GM12875 (cell line): ENCODE measurements at regions not wholly inside any gene's neighbourhood (a gene's known extent, or its start where the extent isn't known, plus 50 kb on each side); places are given as distances from the start of the nearest gene placed in this dataset.

Experiments used
- H3K4me3 ChIP-seq: one replicate; pipeline ENCODE4 v1.5.1; 2011; ENCODE audit warnings: low read depth, low read length, control low read depth
- TF ChIP-seq, protein P1 (sequence below): IDR thresholded peaks from 2 replicates; pipeline ENCODE4 v1.5.1; 2011; ENCODE audit warnings: low read depth, mild to moderate bottlenecking, control low read depth, inconsistent platforms, low read length, moderate library complexity, borderline replicate concordance; ENCODE audit not compliant: insufficient read depth

DNA sequence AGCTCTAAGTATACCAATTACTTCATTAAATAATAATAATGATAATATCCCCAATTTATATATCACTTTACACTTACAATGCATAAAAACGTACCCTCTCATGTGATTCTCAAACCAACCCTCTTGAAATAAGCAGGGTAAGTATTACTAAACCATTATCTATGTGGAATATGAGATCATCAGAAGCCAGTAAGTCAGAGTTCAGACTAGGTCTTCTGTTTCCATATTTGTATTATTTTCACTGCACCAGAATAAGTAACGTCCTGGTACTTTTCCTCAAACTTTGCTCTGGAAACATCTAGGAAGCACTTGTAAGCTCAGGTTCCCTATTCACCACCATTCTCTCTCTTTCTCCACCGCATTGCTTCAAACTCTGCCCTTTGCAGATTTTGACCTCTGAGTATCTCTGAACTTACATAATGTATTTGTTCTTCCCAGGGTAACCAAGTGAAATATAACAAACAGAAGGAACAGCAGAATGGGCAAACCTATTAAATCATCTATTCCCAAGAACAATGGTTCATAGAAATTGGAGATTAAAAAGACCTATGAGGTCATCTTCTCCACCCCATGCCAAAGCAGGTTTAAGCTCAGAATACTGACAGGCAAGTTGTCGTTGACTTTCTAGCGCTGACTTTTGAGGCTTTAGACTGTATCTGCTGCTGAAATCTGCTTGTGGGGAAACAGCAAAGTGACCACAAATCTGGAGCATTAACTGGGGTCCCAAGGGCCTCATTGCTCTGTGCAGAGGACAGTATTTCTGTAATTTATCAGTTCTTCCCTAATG is 161.3 kb upstream of the FAR2 start:
- no peak overlapping the region for H3K4me3 ChIP-seq
- TF ChIP-seq, protein P1, sequence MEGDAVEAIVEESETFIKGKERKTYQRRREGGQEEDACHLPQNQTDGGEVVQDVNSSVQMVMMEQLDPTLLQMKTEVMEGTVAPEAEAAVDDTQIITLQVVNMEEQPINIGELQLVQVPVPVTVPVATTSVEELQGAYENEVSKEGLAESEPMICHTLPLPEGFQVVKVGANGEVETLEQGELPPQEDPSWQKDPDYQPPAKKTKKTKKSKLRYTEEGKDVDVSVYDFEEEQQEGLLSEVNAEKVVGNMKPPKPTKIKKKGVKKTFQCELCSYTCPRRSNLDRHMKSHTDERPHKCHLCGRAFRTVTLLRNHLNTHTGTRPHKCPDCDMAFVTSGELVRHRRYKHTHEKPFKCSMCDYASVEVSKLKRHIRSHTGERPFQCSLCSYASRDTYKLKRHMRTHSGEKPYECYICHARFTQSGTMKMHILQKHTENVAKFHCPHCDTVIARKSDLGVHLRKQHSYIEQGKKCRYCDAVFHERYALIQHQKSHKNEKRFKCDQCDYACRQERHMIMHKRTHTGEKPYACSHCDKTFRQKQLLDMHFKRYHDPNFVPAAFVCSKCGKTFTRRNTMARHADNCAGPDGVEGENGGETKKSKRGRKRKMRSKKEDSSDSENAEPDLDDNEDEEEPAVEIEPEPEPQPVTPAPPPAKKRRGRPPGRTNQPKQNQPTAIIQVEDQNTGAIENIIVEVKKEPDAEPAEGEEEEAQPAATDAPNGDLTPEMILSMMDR: no peak

DNA sequence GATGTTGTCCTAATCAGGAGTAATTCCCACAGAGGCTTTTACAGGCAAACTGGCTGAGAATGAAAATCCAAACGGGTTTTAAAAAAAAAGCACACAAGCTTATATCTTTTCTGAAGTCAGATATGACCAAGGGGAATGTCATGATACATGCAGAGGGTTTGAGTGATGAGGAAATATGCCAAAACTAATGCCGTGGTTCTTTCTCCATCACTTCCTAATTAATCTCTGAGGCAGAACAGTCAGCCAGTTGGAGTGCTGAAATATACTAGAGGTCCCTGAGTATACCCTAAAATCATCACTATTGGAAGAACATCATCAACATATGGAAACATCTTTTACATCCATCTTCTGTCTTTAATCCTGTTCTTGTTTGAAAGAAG is 160.8 kb upstream of the FAR2 start:
- TF ChIP-seq, protein P1: no peak
- no peak overlapping the region for H3K4me3 ChIP-seq

DNA sequence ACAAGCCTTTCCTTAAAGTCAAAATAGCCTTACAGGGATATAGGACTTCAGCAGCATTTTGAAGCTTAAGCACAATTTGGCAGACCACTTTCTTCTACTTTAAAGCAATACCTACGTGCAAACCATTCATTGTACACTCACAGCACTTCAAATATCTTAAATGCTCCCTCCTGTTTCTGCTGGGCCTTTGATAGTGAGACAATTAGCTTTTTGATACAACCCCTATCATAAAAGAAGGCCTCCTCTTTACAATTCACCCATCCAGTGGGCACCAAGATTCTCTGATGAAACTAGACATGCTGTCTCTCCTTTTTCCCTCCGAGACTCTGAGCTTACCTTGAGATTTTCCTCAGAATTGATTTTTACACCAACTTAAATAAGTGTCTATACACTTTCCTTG is 157.5 kb upstream of the FAR2 start:
- H3K4me3 ChIP-seq: no peak overlapping the region
- TF ChIP-seq, protein P1: no peak

DNA sequence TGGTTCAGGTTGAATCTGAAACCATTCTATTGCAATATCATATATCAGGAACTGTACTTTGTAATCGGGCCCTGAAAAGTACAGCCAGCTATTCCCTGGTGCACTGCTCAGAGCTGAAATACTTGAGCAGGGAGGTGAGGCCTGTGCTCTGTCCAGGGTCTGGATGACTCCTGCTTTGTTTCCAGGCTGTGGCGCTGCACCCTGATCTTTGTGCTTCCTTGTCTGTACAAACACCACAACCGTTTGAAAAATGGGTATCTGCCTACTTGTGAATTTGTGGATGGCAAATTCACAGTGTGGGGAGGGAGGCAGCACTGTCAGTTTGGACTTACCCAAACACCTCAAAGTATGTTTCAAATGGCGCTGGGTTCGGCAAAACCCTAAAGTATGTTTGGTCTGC is 155.4 kb upstream of the FAR2 start:
- no peak overlapping the region for H3K4me3 ChIP-seq
- TF ChIP-seq, protein P1: no peak

DNA sequence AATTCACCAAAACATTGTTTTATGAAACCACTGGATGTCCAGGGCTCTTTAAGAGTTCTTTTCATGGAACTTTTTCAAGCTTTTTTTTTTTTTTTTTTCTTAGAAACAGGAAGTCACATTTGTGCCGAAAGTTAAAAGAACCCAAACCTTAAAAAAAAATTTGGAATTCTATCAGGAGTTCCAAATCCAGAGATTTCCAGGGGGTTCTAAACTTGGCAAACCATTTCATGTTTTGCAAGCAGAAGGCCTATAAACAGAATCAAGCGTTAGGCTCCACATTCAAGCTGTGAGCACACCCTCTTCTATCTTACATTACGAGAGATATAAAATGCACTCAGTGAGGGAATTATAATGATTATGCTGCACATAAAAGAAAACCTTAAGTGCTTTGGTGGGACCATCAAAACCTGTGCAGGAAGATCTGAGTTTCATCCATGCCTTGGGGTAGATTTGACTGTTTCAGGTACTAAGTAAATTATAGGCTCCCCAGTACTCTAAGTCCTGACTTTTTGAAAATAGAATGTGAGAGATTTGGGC is 154.8 kb upstream of the FAR2 start:
- TF ChIP-seq, protein P1: no peak
- no peak overlapping the region for H3K4me3 ChIP-seq

DNA sequence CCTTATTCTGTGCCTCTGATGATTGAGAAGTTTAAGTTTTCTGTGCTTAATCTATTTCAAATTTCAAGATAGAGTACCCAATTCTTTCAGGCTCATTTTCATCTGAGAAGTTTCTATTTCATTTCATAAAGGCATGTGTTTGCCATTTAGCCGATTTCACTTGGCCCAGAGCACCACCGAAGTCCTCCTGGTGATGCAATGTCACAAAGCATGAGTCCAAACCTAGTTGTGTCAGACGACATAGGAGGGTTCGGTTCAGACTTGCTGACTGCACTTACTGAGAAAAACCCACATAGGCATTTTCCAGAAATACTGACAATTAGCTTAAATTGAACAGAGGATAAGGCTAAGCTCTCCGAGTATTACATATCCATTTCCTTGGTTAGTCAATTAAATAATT is 152.4 kb upstream of the FAR2 start:
- H3K4me3 ChIP-seq: no peak overlapping the region
- TF ChIP-seq, protein P1: no peak

DNA sequence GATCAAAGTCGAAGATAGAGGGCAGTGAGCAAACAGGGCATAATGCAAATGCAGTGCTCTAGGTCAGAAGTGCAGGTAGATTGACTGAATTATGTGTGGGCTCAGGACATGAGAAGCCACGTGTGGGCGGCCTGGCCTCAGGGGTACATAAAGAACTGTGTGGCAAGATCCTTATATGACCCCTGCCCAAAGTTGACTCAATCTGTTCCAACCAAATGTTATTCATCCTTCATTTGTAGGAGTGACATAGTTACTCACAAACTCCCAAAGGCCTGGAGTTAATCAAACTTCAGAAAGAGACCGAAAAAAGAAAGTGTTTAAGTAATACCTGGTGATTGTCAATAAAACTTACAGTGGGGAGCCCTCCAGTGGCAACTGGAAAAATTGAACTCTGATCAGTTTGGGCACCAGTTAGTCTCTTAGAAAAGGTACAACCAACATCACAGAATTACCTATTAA is 150.4 kb upstream of the FAR2 start:
- no peak overlapping the region for H3K4me3 ChIP-seq
- TF ChIP-seq, protein P1: peak; percentile 20; the same call in 1 of the 2 replicates
